ENCODE measurements at regions not wholly inside any gene's neighbourhood (a gene's known extent, or its start where the extent isn't known, plus 50 kb on each side); places are given as distances from the start of the nearest gene placed in this dataset.

- H3K4me1 ChIP-seq (ENCODE audit: insufficient read depth, low read length), result peaks cover 36% of the 10 kb centered on the region
- H3K9me3 ChIP-seq (ENCODE audit: low read depth, low read length), result peaks cover 5% of the 10 kb centered on the region
- DNase-seq (ENCODE audit: insufficient read length, low spot score, missing footprints), result peak; percentile 37
- peaks cover 29% of the 10 kb centered on the region for H3K36me3 ChIP-seq (ENCODE audit: insufficient read depth, low read length)
- H4K20me1 ChIP-seq (ENCODE audit: insufficient read depth, low read length), result peaks cover 74% of the 10 kb centered on the region
- TF ChIP-seq CTCF (IDR thresholded peaks at IDR 0.05; ENCODE audit: extremely low read depth, low read depth, low read length), result no peak
- no peak overlapping the region for H3K4me2 ChIP-seq (ENCODE audit: insufficient read depth, low read length)
- peak overlapping the region; percentile 14 for H3K27ac ChIP-seq (ENCODE audit: low read depth, low read length)
- H3K27me3 ChIP-seq (ENCODE audit: insufficient read depth, low read length), result no peaks in the 10 kb centered on the region
- no peak overlapping the region for H2AFZ ChIP-seq (ENCODE audit: low read length)
- no peak overlapping the region for H3K4me3 ChIP-seq (ENCODE audit: insufficient read depth, low read length)
- H3K79me2 ChIP-seq (ENCODE audit: insufficient read depth, low read length), result peaks cover 90% of the 10 kb centered on the region
Measured at GRCh38 chr17:77328823-77329740, 188.3 kb downstream of the SEC14L1 start.

GRCh38 chr17:77329741-77330531 is 189.2 kb downstream of the SEC14L1 start:
- H3K9me3 ChIP-seq (ENCODE audit: low read depth, low read length), result peaks cover 5% of the 10 kb centered on the region
- peaks cover 28% of the 10 kb centered on the region for H3K36me3 ChIP-seq (ENCODE audit: insufficient read depth, low read length)
- peaks cover 92% of the 10 kb centered on the region for H3K79me2 ChIP-seq (ENCODE audit: insufficient read depth, low read length)
- no peak overlapping the region for H3K4me3 ChIP-seq (ENCODE audit: insufficient read depth, low read length)
- H2AFZ ChIP-seq (ENCODE audit: low read length), result no peak overlapping the region
- DNase-seq (ENCODE audit: insufficient read length, low spot score, missing footprints), result peak; percentile 59
- peaks cover 74% of the 10 kb centered on the region for H4K20me1 ChIP-seq (ENCODE audit: insufficient read depth, low read length)
- H3K4me2 ChIP-seq (ENCODE audit: insufficient read depth, low read length), result no peak overlapping the region
- peaks cover 30% of the 10 kb centered on the region for H3K4me1 ChIP-seq (ENCODE audit: insufficient read depth, low read length)
- H3K27ac ChIP-seq (ENCODE audit: low read depth, low read length), result peak overlapping the region; percentile 14
- H3K27me3 ChIP-seq (ENCODE audit: insufficient read depth, low read length), result no peaks in the 10 kb centered on the region
- TF ChIP-seq CTCF (IDR thresholded peaks at IDR 0.05; ENCODE audit: extremely low read depth, low read depth, low read length), result no peak

- Histone ChIP-seq H3K4me1 (ENCODE audit: insufficient read depth, low read length) (peaks cover 27% of the 10 kb centered on the region), H3K27me3 (ENCODE audit: insufficient read depth, low read length) (no peaks in the 10 kb centered on the region), H3K27ac (ENCODE audit: low read depth, low read length) (no peak overlapping the region), H2AFZ (ENCODE audit: low read length) (no peak overlapping the region), H3K9me3 (ENCODE audit: low read depth, low read length) (peaks cover 5% of the 10 kb centered on the region), H4K20me1 (ENCODE audit: insufficient read depth, low read length) (peaks cover 70% of the 10 kb centered on the region), H3K36me3 (ENCODE audit: insufficient read depth, low read length) (peaks cover 28% of the 10 kb centered on the region), H3K4me2 (ENCODE audit: insufficient read depth, low read length) (no peak overlapping the region), H3K4me3 (ENCODE audit: insufficient read depth, low read length) (no peak overlapping the region), H3K79me2 (ENCODE audit: insufficient read depth, low read length) (peaks cover 92% of the 10 kb centered on the region)
- DNase-seq (ENCODE audit: insufficient read length, low spot score, missing footprints), result peak; percentile 4
- TF ChIP-seq CTCF (IDR thresholded peaks at IDR 0.05; ENCODE audit: extremely low read depth, low read depth, low read length), result no peak
Measured at GRCh38 chr17:77330602-77331081, 189.9 kb downstream of the SEC14L1 start.
